MCF 10A (cell line): ENCODE measurements at regions not wholly inside any gene's neighbourhood (a gene's known extent, or its start where the extent isn't known, plus 50 kb on each side); places are given as distances from the start of the nearest gene placed in this dataset.

ENCODE experiments used
- BruUV-seq: library from RNA; stranded (reverse); fragments of 400-500 nt; replicated peaks from 2 replicates; lab custom pipeline; 2021; lab: Mats Ljungman, UMichigan
- CTCF ChIA-PET: fragments of 300-600 bp; sonication (Branson Sonifier 250); formaldehyde crosslinking; extraction: SDS; loops from one replicate; lab custom pipeline; 2021; ENCODE audit warnings: antibody characterized with exemption, inconsistent platforms; lab: Yijun Ruan, JAX
- POLR2A ChIA-PET: fragments of 300-600, 350-650 bp; sonication (Branson Sonifier 250); formaldehyde crosslinking; extraction: SDS; loops from one replicate; lab custom pipeline; 2020; ENCODE audit warnings: antibody characterized with exemption, inconsistent platforms; lab: Yijun Ruan, JAX
- DNase-seq: peaks from one replicate; pipeline ENCODE4 v3.0.0-alpha.2; 2018; ENCODE audit not compliant: unreplicated experiment
- H3K27ac Mint-ChIP-seq: one replicate; pipeline ENCODE4 v1.8.0; 2022; ENCODE audit warnings: mild to moderate bottlenecking, low read depth, mixed read lengths; ENCODE audit not compliant: unreplicated experiment
- H3K27me3 Mint-ChIP-seq: one replicate; pipeline ENCODE4 v1.8.0; 2022; ENCODE audit warnings: mixed read lengths; ENCODE audit not compliant: insufficient read depth, unreplicated experiment
- H3K36me3 Mint-ChIP-seq: one replicate; pipeline ENCODE4 v1.8.0; 2022; ENCODE audit warnings: mild to moderate bottlenecking, moderate library complexity, mixed read lengths; ENCODE audit not compliant: insufficient read depth, unreplicated experiment
- H3K4me1 Mint-ChIP-seq: one replicate; pipeline ENCODE4 v1.8.0; 2022; ENCODE audit warnings: mixed read lengths; ENCODE audit not compliant: insufficient read depth, unreplicated experiment
- H3K4me3 Mint-ChIP-seq: one replicate; pipeline ENCODE4 v1.8.0; 2022; ENCODE audit warnings: mild to moderate bottlenecking, moderate library complexity, mixed read lengths; ENCODE audit not compliant: unreplicated experiment
- H3K9me3 Mint-ChIP-seq: one replicate; pipeline ENCODE4 v1.8.0; 2022; ENCODE audit warnings: mixed read lengths; ENCODE audit not compliant: unreplicated experiment
- intact Hi-C: fragments of 100-400 bp; cut with micrococcal nuclease; formaldehyde crosslinking; loops from 2 replicates; pipeline ENCODE4 v1.14.1; 2022
- TF ChIP-seq, protein P1 (sequence below): fragments of 200-600 bp; IDR thresholded peaks from one replicate; pipeline ENCODE4 v1.8.0; 2022; ENCODE audit warnings: antibody characterized with exemption, mild to moderate bottlenecking; ENCODE audit not compliant: unreplicated experiment

DNA sequence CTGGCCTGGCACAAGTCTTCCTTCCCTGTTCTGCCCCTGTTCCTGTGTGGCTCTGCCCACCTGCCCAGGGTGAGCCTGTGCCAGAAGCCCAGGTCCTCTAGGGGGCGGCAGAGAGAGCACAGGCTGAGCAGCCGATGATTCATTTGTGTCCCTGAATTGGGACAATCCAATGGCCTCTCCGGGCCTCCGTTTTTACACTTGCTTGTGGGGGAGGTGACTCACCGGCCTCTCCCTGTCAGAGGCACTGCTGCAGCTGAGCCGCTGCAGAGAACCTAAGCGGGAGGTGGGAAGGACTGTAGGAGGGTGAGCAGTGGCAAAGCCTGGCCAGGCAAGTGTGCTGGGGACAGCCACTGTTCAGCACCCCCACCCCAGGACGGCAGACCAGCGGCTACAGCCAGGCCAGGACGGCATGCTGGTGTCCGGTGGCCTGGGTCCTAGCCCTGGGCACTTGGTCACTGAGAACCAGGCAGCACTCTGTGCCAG is 65.2 kb upstream of the LMO1 start:
- TF ChIP-seq, protein P1, sequence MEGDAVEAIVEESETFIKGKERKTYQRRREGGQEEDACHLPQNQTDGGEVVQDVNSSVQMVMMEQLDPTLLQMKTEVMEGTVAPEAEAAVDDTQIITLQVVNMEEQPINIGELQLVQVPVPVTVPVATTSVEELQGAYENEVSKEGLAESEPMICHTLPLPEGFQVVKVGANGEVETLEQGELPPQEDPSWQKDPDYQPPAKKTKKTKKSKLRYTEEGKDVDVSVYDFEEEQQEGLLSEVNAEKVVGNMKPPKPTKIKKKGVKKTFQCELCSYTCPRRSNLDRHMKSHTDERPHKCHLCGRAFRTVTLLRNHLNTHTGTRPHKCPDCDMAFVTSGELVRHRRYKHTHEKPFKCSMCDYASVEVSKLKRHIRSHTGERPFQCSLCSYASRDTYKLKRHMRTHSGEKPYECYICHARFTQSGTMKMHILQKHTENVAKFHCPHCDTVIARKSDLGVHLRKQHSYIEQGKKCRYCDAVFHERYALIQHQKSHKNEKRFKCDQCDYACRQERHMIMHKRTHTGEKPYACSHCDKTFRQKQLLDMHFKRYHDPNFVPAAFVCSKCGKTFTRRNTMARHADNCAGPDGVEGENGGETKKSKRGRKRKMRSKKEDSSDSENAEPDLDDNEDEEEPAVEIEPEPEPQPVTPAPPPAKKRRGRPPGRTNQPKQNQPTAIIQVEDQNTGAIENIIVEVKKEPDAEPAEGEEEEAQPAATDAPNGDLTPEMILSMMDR = peak; percentile 78
- peak; percentile 96 for DNase-seq
- no TSS peak for BruUV-seq
- Mint-ChIP-seq H3K9me3 (no peaks in the 10 kb centered on the region), H3K36me3 (no peaks in the 10 kb centered on the region), H3K27me3 (no peaks in the 10 kb centered on the region), H3K4me1 (peaks cover 16% of the 10 kb centered on the region), H3K4me3 (peak overlapping the region; percentile 50), H3K27ac (no peak overlapping the region)
- intact Hi-C loops = loop anchor here (2.0 to 5.0 kb wide), 3 partner anchors 102 to 343 kb away; no protein-coding TSS in a partner anchor
- ChIA-PET POLR2A (interaction anchor here (0.6 kb wide), 1 partner anchor 211 kb away, joined by 3 read pairs; no protein-coding TSS in a partner anchor), CTCF (interaction anchor here (0.6 to 1.9 kb wide), 8 partner anchors 9 to 216 kb away, joined by 3 to 8 read pairs (median 4); no protein-coding TSS in a partner anchor)

DNA sequence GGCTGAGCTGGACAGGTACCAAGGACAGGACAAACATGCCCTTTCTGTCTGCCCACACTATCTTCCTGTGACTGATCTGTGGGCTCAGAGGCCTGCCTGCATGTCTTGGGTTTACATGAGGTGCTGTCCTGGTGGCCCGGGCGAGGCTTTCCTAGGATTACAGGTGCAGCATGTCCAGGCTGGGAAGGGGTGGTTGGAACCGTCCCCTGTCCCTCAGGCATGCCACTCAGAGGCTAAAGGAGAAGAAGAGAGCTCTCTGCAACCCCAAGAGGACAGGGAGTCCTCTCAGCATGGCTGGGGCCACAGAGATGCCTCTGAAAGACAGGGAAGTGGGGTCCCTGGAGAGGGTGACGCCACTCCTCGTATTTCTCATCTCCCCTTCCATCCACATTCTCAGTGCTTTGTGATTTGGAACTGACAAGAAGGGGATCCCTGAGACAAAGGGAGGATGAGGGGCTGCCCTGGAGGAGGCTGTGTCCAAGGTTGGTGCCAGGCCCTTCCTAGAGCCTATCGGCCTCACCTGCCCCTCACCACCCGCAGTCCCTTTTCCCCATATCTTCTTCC is 64.6 kb upstream of the LMO1 start:
- no TSS peak for BruUV-seq
- Mint-ChIP-seq H3K27ac (no peak overlapping the region), H3K4me1 (peaks cover 13% of the 10 kb centered on the region), H3K9me3 (no peaks in the 10 kb centered on the region), H3K4me3 (no peak overlapping the region), H3K36me3 (no peaks in the 10 kb centered on the region), H3K27me3 (no peaks in the 10 kb centered on the region)
- CTCF ChIA-PET = interaction anchor here (0.6 to 1.5 kb wide), 13 partner anchors 8 to 369 kb away, joined by 3 to 6 read pairs (median 3); no protein-coding TSS in a partner anchor
- TF ChIP-seq, protein P1 = no peak
- no peak for DNase-seq
- POLR2A ChIA-PET = interaction anchor here (0.6 kb wide), 1 partner anchor 211 kb away, joined by 3 read pairs; no protein-coding TSS in a partner anchor
- intact Hi-C loops = loop anchor here (2.0 to 5.0 kb wide), 3 partner anchors 101 to 344 kb away; no protein-coding TSS in a partner anchor

DNA sequence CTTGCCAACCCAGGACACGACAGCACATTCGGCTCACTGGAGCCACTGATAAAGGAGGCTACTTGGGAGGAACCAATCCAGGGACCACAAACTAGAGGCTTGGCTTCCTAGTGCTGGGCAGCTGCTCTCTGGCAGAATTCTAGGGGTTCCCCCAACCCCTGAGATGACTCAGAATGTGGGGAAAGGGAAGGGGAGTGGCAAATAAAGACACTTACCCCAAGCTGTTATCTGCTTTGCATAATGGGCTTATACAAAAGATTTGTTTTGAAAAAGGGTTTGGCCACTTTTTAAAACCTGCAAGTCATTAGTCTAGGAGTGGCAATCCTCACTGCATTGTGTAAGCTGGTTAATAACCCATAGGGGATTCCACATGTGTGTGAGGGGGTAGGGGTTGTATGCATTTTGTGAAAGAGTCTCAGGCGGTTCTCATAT is 64.1 kb upstream of the LMO1 start:
- H3K27me3 Mint-ChIP-seq = no peaks in the 10 kb centered on the region
- no TSS peak for BruUV-seq
- peaks cover 13% of the 10 kb centered on the region for H3K4me1 Mint-ChIP-seq
- H3K36me3 Mint-ChIP-seq = no peaks in the 10 kb centered on the region
- no peak overlapping the region for H3K27ac Mint-ChIP-seq
- no peak overlapping the region for H3K4me3 Mint-ChIP-seq
- TF ChIP-seq, protein P1 = no peak
- CTCF ChIA-PET = interaction anchor here (0.6 to 1.5 kb wide), 11 partner anchors 8 to 370 kb away, joined by 3 to 5 read pairs (median 3); no protein-coding TSS in a partner anchor
- no peaks in the 10 kb centered on the region for H3K9me3 Mint-ChIP-seq
- intact Hi-C loops = loop anchor here (2.0 to 5.0 kb wide), 3 partner anchors 100 to 345 kb away; no protein-coding TSS in a partner anchor
- no peak for DNase-seq
- POLR2A ChIA-PET = no interaction called here

DNA sequence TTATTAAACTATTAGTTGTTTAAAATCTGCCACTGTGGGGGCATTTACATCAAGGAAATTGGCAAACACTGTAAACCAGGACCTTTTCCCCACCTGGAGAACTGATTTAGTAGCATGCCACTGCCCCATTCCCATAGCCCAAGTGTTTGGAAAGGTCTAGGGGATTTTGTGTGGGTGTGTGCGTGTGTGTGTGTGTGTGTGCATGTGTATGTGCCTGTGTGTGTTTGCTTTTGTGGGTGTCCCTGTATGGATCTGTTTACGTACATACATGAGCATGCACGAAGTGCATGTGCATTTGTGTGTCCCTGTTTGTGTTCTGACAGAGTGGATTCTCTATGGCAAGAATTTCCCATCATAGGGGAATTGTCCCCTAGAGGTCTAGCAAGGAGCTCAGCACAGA is 62.7 kb upstream of the LMO1 start:
- no peak overlapping the region for H3K4me3 Mint-ChIP-seq
- no TSS peak for BruUV-seq
- H3K9me3 Mint-ChIP-seq = no peaks in the 10 kb centered on the region
- H3K36me3 Mint-ChIP-seq = no peaks in the 10 kb centered on the region
- peaks cover 13% of the 10 kb centered on the region for H3K4me1 Mint-ChIP-seq
- no peaks in the 10 kb centered on the region for H3K27me3 Mint-ChIP-seq
- CTCF ChIA-PET = interaction anchor here (0.9 to 1.0 kb wide), 2 partner anchors 29 to 102 kb away, joined by 3 read pairs; no protein-coding TSS in a partner anchor
- no peak for DNase-seq
- TF ChIP-seq, protein P1 = no peak
- H3K27ac Mint-ChIP-seq = no peak overlapping the region
- POLR2A ChIA-PET = no interaction called here
- intact Hi-C loops = loop anchor here (5.0 kb wide), 2 partner anchors 99 to 346 kb away; no protein-coding TSS in a partner anchor
